SU-DHL-6 (cell line): ENCODE measurements at regions not wholly inside any gene's neighbourhood (a gene's known extent, or its start where the extent isn't known, plus 50 kb on each side); places are given as distances from the start of the nearest gene placed in this dataset.

ENCODE experiments used
- EZH2phosphoT487 ChIP-seq: fragments of 200-600 bp; sonication (generic), shearing (Covaris generic); conservative IDR thresholded peaks from 2 replicates; pipeline ENCODE4 v1.6.1; 2018; ENCODE audit warnings: mild to moderate bottlenecking, antibody characterized with exemption, low read length, moderate library complexity, mixed read lengths
- TF ChIP-seq, protein P1 (sequence below): fragments of 200-600 bp; sonication (generic); IDR thresholded peaks from one replicate; pipeline ENCODE4 v1.5.1; 2017; ENCODE audit warnings: antibody characterized with exemption, mild to moderate bottlenecking, low read length, moderate library complexity; ENCODE audit not compliant: insufficient read depth, poor library complexity, severe bottlenecking

DNA sequence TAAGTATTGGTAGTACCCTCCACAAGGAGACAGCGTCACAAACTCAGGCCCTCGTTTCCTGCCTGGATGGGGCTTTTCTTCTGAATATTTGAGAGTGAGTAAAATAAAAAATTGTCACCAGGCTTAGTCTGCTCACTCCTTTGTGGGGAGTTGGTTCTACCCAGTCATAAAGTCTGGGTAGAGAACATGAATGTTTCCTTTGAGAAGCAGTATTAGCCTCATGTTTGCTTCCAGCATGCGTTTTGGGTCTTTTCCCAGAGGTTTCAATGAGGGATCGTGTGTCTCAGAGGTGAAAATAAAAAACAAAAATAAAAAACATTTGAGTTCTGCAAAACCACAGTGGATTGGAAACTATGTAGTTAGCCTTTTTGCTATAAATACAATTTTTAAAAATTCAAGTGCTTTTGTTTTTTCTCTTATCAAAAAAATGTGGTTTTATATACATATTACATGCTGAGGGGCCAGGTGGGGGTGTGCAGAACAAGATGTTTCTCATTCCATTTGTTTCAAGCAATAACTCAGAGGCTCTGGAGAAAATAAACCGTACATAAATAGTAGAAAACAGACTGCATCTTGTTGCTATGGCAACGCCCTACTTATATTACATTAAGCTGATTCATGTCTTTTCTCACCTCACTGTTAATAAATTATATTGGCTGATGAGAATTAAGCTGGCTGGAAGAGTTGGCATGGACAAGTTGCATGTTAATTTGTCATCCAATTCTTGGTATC lies 182.8 kb upstream of the FOXN2 start:
- TF ChIP-seq, protein P1, sequence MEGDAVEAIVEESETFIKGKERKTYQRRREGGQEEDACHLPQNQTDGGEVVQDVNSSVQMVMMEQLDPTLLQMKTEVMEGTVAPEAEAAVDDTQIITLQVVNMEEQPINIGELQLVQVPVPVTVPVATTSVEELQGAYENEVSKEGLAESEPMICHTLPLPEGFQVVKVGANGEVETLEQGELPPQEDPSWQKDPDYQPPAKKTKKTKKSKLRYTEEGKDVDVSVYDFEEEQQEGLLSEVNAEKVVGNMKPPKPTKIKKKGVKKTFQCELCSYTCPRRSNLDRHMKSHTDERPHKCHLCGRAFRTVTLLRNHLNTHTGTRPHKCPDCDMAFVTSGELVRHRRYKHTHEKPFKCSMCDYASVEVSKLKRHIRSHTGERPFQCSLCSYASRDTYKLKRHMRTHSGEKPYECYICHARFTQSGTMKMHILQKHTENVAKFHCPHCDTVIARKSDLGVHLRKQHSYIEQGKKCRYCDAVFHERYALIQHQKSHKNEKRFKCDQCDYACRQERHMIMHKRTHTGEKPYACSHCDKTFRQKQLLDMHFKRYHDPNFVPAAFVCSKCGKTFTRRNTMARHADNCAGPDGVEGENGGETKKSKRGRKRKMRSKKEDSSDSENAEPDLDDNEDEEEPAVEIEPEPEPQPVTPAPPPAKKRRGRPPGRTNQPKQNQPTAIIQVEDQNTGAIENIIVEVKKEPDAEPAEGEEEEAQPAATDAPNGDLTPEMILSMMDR: no peak
- TF ChIP-seq EZH2phosphoT487: no peak
